ENCODE measurements at regions not wholly inside any gene's neighbourhood (a gene's known extent, or its start where the extent isn't known, plus 50 kb on each side); places are given as distances from the start of the nearest gene placed in this dataset.

DNA sequence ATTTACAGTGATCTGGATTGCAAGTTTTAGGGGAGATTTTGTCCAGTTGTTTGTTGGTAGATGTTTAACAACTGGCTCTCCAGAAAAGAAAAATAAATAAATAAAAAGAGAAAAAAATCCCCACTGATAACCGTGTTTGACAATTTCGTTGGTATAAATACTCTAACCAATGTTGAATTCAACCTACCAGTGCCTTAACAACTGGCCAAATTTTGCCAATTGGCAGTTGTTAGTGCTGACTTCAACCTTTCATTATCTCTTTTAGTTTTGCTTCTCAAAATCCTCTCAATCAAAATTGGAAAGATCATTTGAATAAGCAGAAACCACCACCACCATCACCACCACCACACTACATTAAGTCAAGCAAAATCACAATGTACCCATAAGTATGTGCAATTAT is 490.3 kb downstream of the PIK3C3 start:
- no peak for DNase-seq (ENCODE audit: extremely low spot score)
- TF ChIP-seq EP300 (IDR thresholded peaks at IDR 0.05): no peak
- TF ChIP-seq POLR2AphosphoS5 (IDR thresholded peaks at IDR 0.05): no peak
- no peak for TF ChIP-seq POLR2A (IDR thresholded peaks at IDR 0.05; ENCODE audit: low read depth)
- TF ChIP-seq, protein P1, sequence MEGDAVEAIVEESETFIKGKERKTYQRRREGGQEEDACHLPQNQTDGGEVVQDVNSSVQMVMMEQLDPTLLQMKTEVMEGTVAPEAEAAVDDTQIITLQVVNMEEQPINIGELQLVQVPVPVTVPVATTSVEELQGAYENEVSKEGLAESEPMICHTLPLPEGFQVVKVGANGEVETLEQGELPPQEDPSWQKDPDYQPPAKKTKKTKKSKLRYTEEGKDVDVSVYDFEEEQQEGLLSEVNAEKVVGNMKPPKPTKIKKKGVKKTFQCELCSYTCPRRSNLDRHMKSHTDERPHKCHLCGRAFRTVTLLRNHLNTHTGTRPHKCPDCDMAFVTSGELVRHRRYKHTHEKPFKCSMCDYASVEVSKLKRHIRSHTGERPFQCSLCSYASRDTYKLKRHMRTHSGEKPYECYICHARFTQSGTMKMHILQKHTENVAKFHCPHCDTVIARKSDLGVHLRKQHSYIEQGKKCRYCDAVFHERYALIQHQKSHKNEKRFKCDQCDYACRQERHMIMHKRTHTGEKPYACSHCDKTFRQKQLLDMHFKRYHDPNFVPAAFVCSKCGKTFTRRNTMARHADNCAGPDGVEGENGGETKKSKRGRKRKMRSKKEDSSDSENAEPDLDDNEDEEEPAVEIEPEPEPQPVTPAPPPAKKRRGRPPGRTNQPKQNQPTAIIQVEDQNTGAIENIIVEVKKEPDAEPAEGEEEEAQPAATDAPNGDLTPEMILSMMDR (IDR thresholded peaks at IDR 0.05): no peak
- Histone ChIP-seq H3K4me1 (no peaks in the 10 kb centered on the region), H3K4me3 (no peak overlapping the region), H3K27ac (replicated peaks in 1 of 4) (no peak overlapping the region), H3K27me3 (no peaks in the 10 kb centered on the region), H3K36me3 (no peaks in the 10 kb centered on the region), H3K9me3 (peaks cover 0 to 7% (median 0%) of the 10 kb centered on the region in 4 donors)
- intact Hi-C loops (cut with DNase I): no loop called here
- 88% methylated on average over 2 of the region's 2 CpGs for WGBS

DNA sequence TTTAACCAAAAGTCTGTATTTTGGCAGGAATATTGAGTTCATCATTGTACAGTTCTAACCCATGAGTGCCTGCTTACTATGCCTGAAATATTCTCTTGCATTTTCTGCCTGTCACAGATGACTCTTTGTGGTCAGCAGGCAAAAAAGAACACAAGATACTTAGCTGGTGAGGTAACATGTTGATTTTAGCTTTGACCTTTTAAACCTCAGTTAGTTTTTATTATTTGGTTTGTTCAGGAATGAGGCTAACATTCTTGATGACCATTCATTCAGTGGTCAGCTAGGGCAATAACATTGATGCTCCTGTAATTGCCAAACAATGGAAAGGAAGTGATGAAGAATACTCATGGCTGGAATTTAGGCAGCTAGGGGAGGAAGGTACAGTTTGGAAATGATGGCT is 491.2 kb downstream of the PIK3C3 start:
- H3K27me3 ChIP-seq: no peaks in the 10 kb centered on the region
- H3K4me1 ChIP-seq: no peaks in the 10 kb centered on the region
- DNase-seq (ENCODE audit: extremely low spot score): no peak
- intact Hi-C loops (cut with DNase I): no loop called here
- peaks cover 0 to 7% (median 0%) of the 10 kb centered on the region in 4 donors for H3K9me3 ChIP-seq
- no peak overlapping the region for H3K4me3 ChIP-seq
- no peaks in the 10 kb centered on the region for H3K36me3 ChIP-seq
- no peak overlapping the region for H3K27ac ChIP-seq (replicated peaks in 1 of 4)
- no peak for TF ChIP-seq POLR2AphosphoS5 (IDR thresholded peaks at IDR 0.05)
- TF ChIP-seq EP300 (IDR thresholded peaks at IDR 0.05): no peak
- TF ChIP-seq POLR2A (IDR thresholded peaks at IDR 0.05; ENCODE audit: low read depth): no peak
- TF ChIP-seq, protein P1 (IDR thresholded peaks at IDR 0.05): no peak

DNA sequence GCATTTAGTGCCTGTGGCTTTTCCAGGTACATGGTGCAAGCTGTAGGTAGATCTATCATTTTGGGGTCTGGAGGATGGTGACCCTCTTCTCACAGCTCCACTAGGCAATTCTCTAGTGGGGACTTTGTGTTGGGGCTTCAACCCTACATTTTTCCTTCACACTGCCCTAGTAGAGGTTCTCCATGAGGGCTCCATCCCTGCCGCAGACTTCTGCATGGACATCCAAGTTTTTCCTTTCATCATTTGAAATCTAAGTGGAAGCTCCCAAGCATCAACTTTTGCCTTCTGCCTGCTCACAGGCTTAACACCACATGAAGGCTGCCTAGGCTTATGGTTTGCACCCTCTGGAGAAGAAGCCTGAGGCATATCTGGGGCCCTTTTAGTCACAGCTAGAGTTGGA is 492.7 kb downstream of the PIK3C3 start:
- Histone ChIP-seq H3K4me1 (no peaks in the 10 kb centered on the region), H3K27me3 (no peaks in the 10 kb centered on the region), H3K9me3 (peaks cover 0 to 7% (median 0%) of the 10 kb centered on the region in 4 donors), H3K27ac (replicated peaks in 1 of 4) (no peak overlapping the region), H3K4me3 (no peak overlapping the region), H3K36me3 (no peaks in the 10 kb centered on the region)
- WGBS: 100% methylated on average over 1 of the region's 1 CpG
- TF ChIP-seq EP300 (IDR thresholded peaks at IDR 0.05): no peak
- no peak for TF ChIP-seq POLR2A (IDR thresholded peaks at IDR 0.05; ENCODE audit: low read depth)
- TF ChIP-seq, protein P1 (IDR thresholded peaks at IDR 0.05): no peak
- no peak for TF ChIP-seq POLR2AphosphoS5 (IDR thresholded peaks at IDR 0.05)
- DNase-seq (ENCODE audit: extremely low spot score): no peak
- intact Hi-C loops (cut with DNase I): no loop called here

DNA sequence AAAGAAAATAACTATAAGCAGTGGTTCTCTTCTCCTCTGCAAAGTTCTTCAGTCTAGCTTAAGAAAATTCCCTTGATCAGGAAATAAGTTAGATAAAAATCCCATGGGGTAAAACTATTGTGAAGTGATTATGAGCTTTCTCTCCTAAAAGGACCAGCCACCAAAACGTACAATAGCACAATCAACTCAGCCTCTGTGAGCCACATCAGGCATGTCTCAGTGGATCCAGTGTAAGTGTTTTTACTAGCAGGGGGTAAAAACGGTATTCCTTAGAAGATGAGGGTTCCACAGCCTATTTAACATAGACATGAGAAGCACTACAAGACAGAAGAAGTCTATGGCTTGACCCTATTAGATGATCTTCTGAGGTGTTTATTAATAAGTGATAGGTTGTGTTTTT is 503.2 kb downstream of the PIK3C3 start:
- intact Hi-C loops (cut with DNase I): no loop called here
- Histone ChIP-seq H3K27me3 (no peaks in the 10 kb centered on the region), H3K27ac (replicated peaks in 1 of 4) (no peak overlapping the region), H3K4me1 (no peaks in the 10 kb centered on the region), H3K9me3 (no peaks in the 10 kb centered on the region), H3K36me3 (no peaks in the 10 kb centered on the region), H3K4me3 (no peak overlapping the region)
- no peak for DNase-seq (ENCODE audit: extremely low spot score)
- TF ChIP-seq POLR2A (IDR thresholded peaks at IDR 0.05; ENCODE audit: low read depth): no peak
- no peak for TF ChIP-seq POLR2AphosphoS5 (IDR thresholded peaks at IDR 0.05)
- TF ChIP-seq EP300 (IDR thresholded peaks at IDR 0.05): no peak
- TF ChIP-seq, protein P1 (IDR thresholded peaks at IDR 0.05): no peak
- 54% methylated on average over 2 of the region's 2 CpGs for WGBS

DNA sequence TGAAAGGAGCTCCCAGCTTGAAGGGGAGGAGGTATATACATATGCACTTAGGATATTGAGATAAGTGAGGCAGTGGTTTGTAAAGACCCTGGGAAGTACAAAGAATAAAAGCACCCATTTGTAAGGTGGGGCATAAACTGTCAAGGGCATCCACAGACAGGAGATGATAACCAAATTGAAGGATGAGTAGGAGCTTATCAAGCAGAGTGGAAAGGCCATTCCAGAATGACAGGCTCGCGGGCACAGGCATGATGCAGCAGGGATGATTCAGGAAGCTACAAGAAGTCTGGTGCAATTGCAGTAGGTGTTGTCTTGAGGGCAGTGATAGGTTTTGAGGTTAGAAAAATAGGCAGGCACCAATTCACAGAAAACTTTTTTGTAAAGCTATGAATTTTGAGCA is 504.8 kb downstream of the PIK3C3 start:
- H3K27ac ChIP-seq (replicated peaks in 1 of 4): no peak overlapping the region
- H3K9me3 ChIP-seq: no peaks in the 10 kb centered on the region
- 76% methylated on average over 2 of the region's 2 CpGs for WGBS
- H3K36me3 ChIP-seq: no peaks in the 10 kb centered on the region
- H3K27me3 ChIP-seq: no peaks in the 10 kb centered on the region
- TF ChIP-seq POLR2AphosphoS5 (IDR thresholded peaks at IDR 0.05) (no peak), POLR2A (IDR thresholded peaks at IDR 0.05; ENCODE audit: low read depth) (no peak), EP300 (IDR thresholded peaks at IDR 0.05) (no peak)
- TF ChIP-seq, protein P1 (IDR thresholded peaks at IDR 0.05): no peak
- intact Hi-C loops (cut with DNase I): no loop called here
- no peaks in the 10 kb centered on the region for H3K4me1 ChIP-seq
- H3K4me3 ChIP-seq: no peak overlapping the region
- DNase-seq (ENCODE audit: extremely low spot score): no peak
